Sigmoid colon (tissue), 4 donors: ENCODE measurements at regions not wholly inside any gene's neighbourhood (a gene's known extent, or its start where the extent isn't known, plus 50 kb on each side); places are given as distances from the start of the nearest gene placed in this dataset.

Source experiments
- CTCF ChIP-seq, 4 experiments: fragments of 450-650 bp in 3 of 4; fragments of 200-600 bp in 1 of 4; IDR thresholded peaks; one replicate each; pipeline ENCODE4 v1.5.1; 2016 to 2019; ENCODE audit warnings: antibody characterized with exemption in 4 of 4, mild to moderate bottlenecking in 3 of 4, moderate library complexity in 2 of 4
- POLR2A ChIP-seq, 2 donors: fragments of 450-650 bp; IDR thresholded peaks; one replicate each; pipeline ENCODE4 v1.6.1; 2016; ENCODE audit warnings: antibody characterized with exemption in 2 of 2, mild to moderate bottlenecking in 2 of 2, moderate library complexity in 2 of 2
- POLR2AphosphoS5 ChIP-seq, 4 donors: sonication (generic); formaldehyde crosslinking; IDR thresholded peaks; one replicate each; pipeline ENCODE4 v1.6.1; 2017; ENCODE audit warnings: antibody characterized with exemption in 4 of 4

DNA sequence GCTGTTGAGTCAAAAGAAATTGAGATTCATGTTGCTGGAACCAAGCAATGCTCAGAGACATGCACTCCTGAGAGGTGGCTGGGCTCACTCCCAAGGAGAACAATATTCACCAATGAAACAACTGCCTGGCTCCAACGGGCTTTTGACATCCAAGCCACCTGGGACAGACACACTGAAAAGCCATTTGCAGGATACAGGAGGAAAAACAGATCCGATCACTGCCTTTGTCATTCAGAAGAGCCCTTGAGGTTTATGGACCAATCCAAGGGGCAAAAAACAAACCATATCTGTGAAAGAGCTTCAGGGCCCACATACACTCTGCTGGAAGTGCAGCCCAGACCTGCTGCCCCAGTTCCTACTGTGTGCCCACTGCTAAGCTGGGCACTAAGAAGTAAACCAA lies 277.5 kb downstream of the NUAK1 start:
- TF ChIP-seq POLR2A (IDR thresholded peaks at IDR 0.05) = no peak
- TF ChIP-seq CTCF (IDR thresholded peaks at IDR 0.05) = no peak
- no peak for TF ChIP-seq POLR2AphosphoS5 (IDR thresholded peaks at IDR 0.05)
